ENCODE measurements at regions not wholly inside any gene's neighbourhood (a gene's known extent, or its start where the extent isn't known, plus 50 kb on each side); places are given as distances from the start of the nearest gene placed in this dataset.

DNA sequence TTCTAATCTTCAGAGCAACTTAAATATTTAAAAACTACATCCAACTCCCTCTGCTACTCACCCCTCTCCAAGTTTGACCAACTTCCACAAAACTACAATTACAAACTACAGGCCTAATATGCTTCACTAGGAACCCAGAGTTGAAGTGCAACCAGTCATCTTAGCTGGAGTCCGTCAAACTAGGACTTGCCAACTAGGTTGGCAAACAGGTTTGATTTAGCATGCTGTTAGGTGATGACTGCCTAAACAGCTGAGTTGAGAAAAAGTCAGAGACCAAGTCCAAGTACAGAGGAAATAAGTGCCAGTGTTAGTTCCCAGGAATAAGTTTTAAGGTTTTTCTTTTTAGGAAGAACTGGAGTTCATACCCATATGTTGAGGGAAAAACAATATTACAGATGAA lies 1109.0 kb downstream of the TUSC7 start:
- TF ChIP-seq POLR2A (IDR thresholded peaks at IDR 0.05) = no peak
- TF ChIP-seq CTCF (IDR thresholded peaks at IDR 0.05) = no peak

All from lower leg skin (tissue), 3 donors.